ENCODE measurements at regions not wholly inside any gene's neighbourhood (a gene's known extent, or its start where the extent isn't known, plus 50 kb on each side); places are given as distances from the start of the nearest gene placed in this dataset.
A peak's percentile ranks its signal among the peaks of the same experiment; 100 is the strongest.

GRCh38 chr1:201656311-201657032 is 117.5 kb downstream of the NAV1 start:
- H4K91ac ChIP-seq (replicated peaks; ENCODE audit: insufficient read length, low read length): no peak overlapping the region
- ChIA-PET POLR2A (ENCODE audit: partially characterized antibody) (interaction anchor here (1.3 to 1.8 kb wide), 2 partner anchors 9 to 65 kb away, joined by 3 to 4 read pairs; no protein-coding TSS in a partner anchor), CTCF (ENCODE audit: partially characterized antibody) (interaction anchor here (0.6 to 5.3 kb wide), 19 partner anchors 8 to 150 kb away, joined by 3 to 34 read pairs (median 4); no protein-coding TSS in a partner anchor)
- H3K18ac ChIP-seq (ENCODE audit: extremely low read depth, low read length): no peak overlapping the region; the same call in 1 of the 2 replicates
- H3K14ac ChIP-seq (ENCODE audit: insufficient read length): no peak overlapping the region
- 84% methylated on average over 8 of the region's 8 CpGs; no CpG with 5 or more reads in 1 of the 2 experiments for WGBS, 2 experiments (ENCODE audit: extremely low coverage in 1 of 2, insufficient coverage in 1 of 2, insufficient read length in 1 of 2, insufficient replicate concordance in 2 of 2, low coverage in 1 of 2, low lambda C conversion rate in 2 of 2, missing lambda C conversion rate in 1 of 2)
- H3K56ac ChIP-seq (replicated peaks; ENCODE audit: insufficient read length, low read depth, low read length): no peak overlapping the region
- H2BK120ac ChIP-seq (replicated peaks; ENCODE audit: low read depth, low read length): no peak overlapping the region
- H3K36me3 ChIP-seq (ENCODE audit: control insufficient read depth in 2 of 4, insufficient read depth in 4 of 4, low read length in 3 of 4): no peaks in the 10 kb centered on the region
- H4K8ac ChIP-seq (ENCODE audit: extremely low read depth, insufficient read depth, low read length): no peak overlapping the region
- H4K5ac ChIP-seq (ENCODE audit: insufficient read length, low read depth, low read length): no peak overlapping the region
- no peaks in the 10 kb centered on the region for H3K9me3 ChIP-seq (ENCODE audit: insufficient read depth in 2 of 2, low read depth in 1 of 2, low read length in 1 of 2)
- H3K23me2 ChIP-seq (ENCODE audit: low read depth, low read length): no peaks in the 10 kb centered on the region
- H4K20me1 ChIP-seq (replicated peaks in 1 of 2; ENCODE audit: control insufficient read depth in 1 of 2, insufficient read depth in 2 of 2, low read length in 2 of 2): peaks cover 6% of the 10 kb centered on the region in 2 experiments
- peaks cover 0 to 21% of the 10 kb centered on the region in 2 experiments; a peak in 2 of 4 replicates for H3K79me2 ChIP-seq (ENCODE audit: control insufficient read depth in 1 of 2, insufficient read depth in 2 of 2, low read length in 2 of 2)
- H2BK5ac ChIP-seq (ENCODE audit: low read depth, low read length): no peak overlapping the region
- no peak overlapping the region for H3K27ac ChIP-seq (ENCODE audit: low read depth, low read length)
- H2BK12ac ChIP-seq (ENCODE audit: low read depth, low read length): no peak overlapping the region
- H2AFZ ChIP-seq (ENCODE audit: low read length): no peak overlapping the region
- H3K4me2 ChIP-seq (ENCODE audit: insufficient read depth in 1 of 2, low read depth in 2 of 2, low read length in 2 of 2): no peak overlapping the region
- H2BK20ac ChIP-seq (ENCODE audit: low read length): no peak overlapping the region
- H3K9ac ChIP-seq (replicated peaks in 1 of 4; ENCODE audit: extremely low read depth in 1 of 4, low read depth in 3 of 4, low read length in 3 of 4): no peak overlapping the region
- H3K4me3 ChIP-seq (ENCODE audit: extremely low read depth in 1 of 4, insufficient read depth in 2 of 4, low read depth in 3 of 4, low read length in 4 of 4): no peak overlapping the region
- DNase-seq (ENCODE audit: low read depth in 1 of 2, low spot score in 2 of 2) (no peak), FAIRE-seq (no peak)
- no peak overlapping the region for H3K23ac ChIP-seq (ENCODE audit: insufficient read length)
- H3K4ac ChIP-seq (replicated peaks; ENCODE audit: insufficient read length, low read depth, low read length): no peak overlapping the region
- TF ChIP-seq SAP30 (IDR thresholded peaks at IDR 0.05; ENCODE audit: insufficient read depth, insufficient replicate concordance, low read length) (no peak), MAFK (IDR thresholded peaks at IDR 0.05; ENCODE audit: low read depth, low read length) (no peak), SRF (IDR thresholded peaks at IDR 0.05; ENCODE audit: low read depth, low read length) (no peak), GTF2F1 (IDR thresholded peaks at IDR 0.05; ENCODE audit: borderline replicate concordance, low read depth, low read length) (no peak), JUN (IDR thresholded peaks at IDR 0.05; ENCODE audit: low read depth, low read length) (no peak), ZNF274 (IDR thresholded peaks at IDR 0.05; ENCODE audit: borderline replicate concordance, extremely low read depth, low read length) (no peak), NANOG (IDR thresholded peaks at IDR 0.05; ENCODE audit: insufficient read depth, low read depth, low read length, poor library complexity, severe bottlenecking) (no peak), TBP (IDR thresholded peaks at IDR 0.05; ENCODE audit: low read depth, low read length) (no peak), BCL11A (IDR thresholded peaks at IDR 0.05; ENCODE audit: low read depth in 2 of 2, low read length in 2 of 2) (no peak), MAX (IDR thresholded peaks at IDR 0.05) (no peak), SP4 (IDR thresholded peaks at IDR 0.05; ENCODE audit: low read length) (no peak)
- H2AK5ac ChIP-seq (ENCODE audit: low read depth, low read length): no peak overlapping the region
- H3K79me1 ChIP-seq (ENCODE audit: low read depth, low read length): peaks cover 10% of the 10 kb centered on the region
- H3K27me3 ChIP-seq (replicated peaks in 1 of 4; ENCODE audit: control insufficient read depth in 3 of 4, extremely low read depth in 1 of 4, insufficient read depth in 3 of 4, low read length in 3 of 4): peaks cover 0 to under 1% (median 0%) of the 10 kb centered on the region in 4 experiments; a peak in 1 of 7 replicates
- peak overlapping the region; percentile 77; the same call in 1 of the 2 replicates for H2BK15ac ChIP-seq (ENCODE audit: low read length)
- H3K4me1 ChIP-seq (replicated peaks in 1 of 4; ENCODE audit: control insufficient read depth in 3 of 4, insufficient read depth in 4 of 4, low read length in 3 of 4): peaks cover 6 to 17% (median 11%) of the 10 kb centered on the region in 4 experiments

All from H1 (cell line).